ENCODE measurements at regions not wholly inside any gene's neighbourhood (a gene's known extent, or its start where the extent isn't known, plus 50 kb on each side); places are given as distances from the start of the nearest gene placed in this dataset.

- DNase-seq (no peak), ATAC-seq (peak in 7 of 8 donors; percentile 30 to 75 (median 55))
- no peak for TF ChIP-seq CTCF (IDR thresholded peaks at IDR 0.05)
- Histone ChIP-seq H3K4me1 (peaks cover 0 to 6% (median 0%) of the 10 kb centered on the region in 9 donors), H3K9me3 (no peaks in the 10 kb centered on the region), H3K36me3 (no peaks in the 10 kb centered on the region), H3K27ac (peak overlapping the region in 1 of 10 donors; percentile 86), H3K27me3 (no peaks in the 10 kb centered on the region), H3K4me3 (peak overlapping the region in 1 of 10 donors; percentile 34)
- WGBS, 2 donors, result 73 to 82% methylated on average over 11 of the region's 11 CpGs
- intact Hi-C loops (cut with DNase I), result no loop called here
Measured at GRCh38 chr13:40388617-40389016, 277.8 kb downstream of the FOXO1 start.

- ATAC-seq (peak in 3 of 8 donors; percentile 19 to 70 (median 37)), DNase-seq (no peak)
- intact Hi-C loops (cut with DNase I), result no loop called here
- Histone ChIP-seq H3K36me3 (no peaks in the 10 kb centered on the region), H3K27me3 (no peaks in the 10 kb centered on the region), H3K4me1 (peaks cover 0 to 6% (median 0%) of the 10 kb centered on the region in 9 donors), H3K9me3 (no peaks in the 10 kb centered on the region), H3K4me3 (peak overlapping the region in 1 of 10 donors; percentile 34), H3K27ac (peak overlapping the region in 1 of 10 donors; percentile 86)
- 64 to 71% methylated on average over 10 of the region's 10 CpGs for WGBS, 2 donors
- TF ChIP-seq CTCF (IDR thresholded peaks at IDR 0.05), result no peak
Measured at GRCh38 chr13:40389081-40389641, 277.3 kb downstream of the FOXO1 start.

GRCh38 chr13:40390401-40390916 is 276.0 kb downstream of the FOXO1 start:
- no peaks in the 10 kb centered on the region for H3K36me3 ChIP-seq
- no peaks in the 10 kb centered on the region for H3K9me3 ChIP-seq
- no peak overlapping the region for H3K4me3 ChIP-seq
- peaks cover 0 to 6% (median 0%) of the 10 kb centered on the region in 9 donors for H3K4me1 ChIP-seq
- H3K27ac ChIP-seq, result no peak overlapping the region
- intact Hi-C loops (cut with DNase I), result no loop called here
- TF ChIP-seq CTCF (IDR thresholded peaks at IDR 0.05), result no peak
- ATAC-seq, result peak in 1 of 8 donors; percentile 52
- WGBS, 2 donors, result 75 to 81% methylated on average over 9 of the region's 9 CpGs
- no peak for DNase-seq
- no peaks in the 10 kb centered on the region for H3K27me3 ChIP-seq

- no peaks in the 10 kb centered on the region for H3K27me3 ChIP-seq
- H3K27ac ChIP-seq, result no peak overlapping the region
- H3K4me3 ChIP-seq, result no peak overlapping the region
- H3K9me3 ChIP-seq, result no peaks in the 10 kb centered on the region
- no peak for TF ChIP-seq CTCF (IDR thresholded peaks at IDR 0.05)
- H3K4me1 ChIP-seq, result peaks cover 0 to 6% (median 0%) of the 10 kb centered on the region in 9 donors
- no peaks in the 10 kb centered on the region for H3K36me3 ChIP-seq
- DNase-seq (no peak), ATAC-seq (no peak)
- intact Hi-C loops (cut with DNase I), result no loop called here
- 86 to 91% methylated on average over 5 of the region's 5 CpGs for WGBS, 2 donors
Measured at GRCh38 chr13:40391788-40392187, 274.7 kb downstream of the FOXO1 start.

All from heart right ventricle (tissue), 16 donors.